GM19023 (cell line): ENCODE measurements at regions not wholly inside any gene's neighbourhood (a gene's known extent, or its start where the extent isn't known, plus 50 kb on each side); places are given as distances from the start of the nearest gene placed in this dataset.

ENCODE experiments used
- ATAC-seq: cut with Tn5 transposase; IDR thresholded peaks from one replicate; pipeline ENCODE4 v1.9.1; 2021; ENCODE audit warnings: mild to moderate bottlenecking, moderate library complexity; ENCODE audit not compliant: unreplicated experiment

GRCh38 chr20:11323816-11324215 is 593.9 kb upstream of the BTBD3 start:
- ATAC-seq = no peak

- no peak for ATAC-seq
These were observed 592.7 kb upstream of the BTBD3 start for GRCh38 chr20:11324990-11325389.

- no peak for ATAC-seq
These were observed 588.9 kb upstream of the BTBD3 start for GRCh38 chr20:11328839-11329238.

GRCh38 chr20:11329271-11329670 is 588.4 kb upstream of the BTBD3 start:
- ATAC-seq = no peak

GRCh38 chr20:11331096-11331495 is 586.6 kb upstream of the BTBD3 start:
- ATAC-seq = no peak

- no peak for ATAC-seq
These were observed 585.3 kb upstream of the BTBD3 start for GRCh38 chr20:11332381-11332780.

GRCh38 chr20:11333634-11334033 is 584.1 kb upstream of the BTBD3 start:
- no peak for ATAC-seq

GRCh38 chr20:11337361-11338130 is 580.1 kb upstream of the BTBD3 start:
- ATAC-seq = no peak

GRCh38 chr20:11338496-11339306 is 579.0 kb upstream of the BTBD3 start:
- ATAC-seq = no peak

- no peak for ATAC-seq
These were observed 572.8 kb upstream of the BTBD3 start for GRCh38 chr20:11344939-11345338.

GRCh38 chr20:11347738-11348137 is 570.0 kb upstream of the BTBD3 start:
- no peak for ATAC-seq

GRCh38 chr20:11350126-11351005 is 567.3 kb upstream of the BTBD3 start:
- ATAC-seq = no peak

- no peak for ATAC-seq
These were observed 565.7 kb upstream of the BTBD3 start for GRCh38 chr20:11352041-11352440.

GRCh38 chr20:11354846-11355245 is 562.8 kb upstream of the BTBD3 start:
- ATAC-seq = no peak

- ATAC-seq = no peak
These were observed 562.3 kb upstream of the BTBD3 start for GRCh38 chr20:11355345-11355744.

- no peak for ATAC-seq
These were observed 561.6 kb upstream of the BTBD3 start for GRCh38 chr20:11356061-11356460.

- no peak for ATAC-seq
These were observed 555.2 kb upstream of the BTBD3 start for GRCh38 chr20:11362450-11362849.

- no peak for ATAC-seq
These were observed 553.0 kb upstream of the BTBD3 start for GRCh38 chr20:11364736-11365135.

- no peak for ATAC-seq
These were observed 551.0 kb upstream of the BTBD3 start for GRCh38 chr20:11366660-11367059.

GRCh38 chr20:11368499-11368898 is 549.2 kb upstream of the BTBD3 start:
- ATAC-seq = no peak
